ENCODE measurements at regions not wholly inside any gene's neighbourhood (a gene's known extent, or its start where the extent isn't known, plus 50 kb on each side); places are given as distances from the start of the nearest gene placed in this dataset.

GRCh38 chr13:73157031-73157430, 98.2 kb downstream of the KLF5 start:
- ATAC-seq: no peak

DNA sequence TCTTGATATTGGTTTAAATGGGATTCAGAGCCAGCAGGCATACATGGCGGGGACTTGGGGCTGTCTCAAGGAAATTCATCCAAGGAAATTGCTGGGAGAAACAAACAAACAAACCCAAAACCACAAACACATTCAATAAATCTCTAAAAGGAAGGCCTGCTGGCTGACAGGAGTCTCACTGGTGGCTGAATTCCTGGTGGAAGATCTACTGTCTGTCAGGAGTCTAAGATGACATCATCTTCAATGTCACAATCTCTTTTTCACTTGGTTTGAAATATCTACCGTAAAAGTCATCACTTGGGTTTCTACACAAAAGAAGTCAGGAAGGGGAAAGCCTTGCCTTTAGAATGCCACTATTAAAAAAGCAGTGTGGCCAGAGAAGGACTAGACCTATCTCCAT, 87.9 kb downstream of the KLF5 start:
- TF ChIP-seq TCF4 (CRISPR knock-in tag; IDR thresholded peaks at IDR 0.05; ENCODE audit: borderline replicate concordance): no peak
- ATAC-seq: no peak

More at GRCh38 chr13:73157031-73157430, 98.2 kb downstream of the KLF5 start:
- TF ChIP-seq ZC3H10 (CRISPR knock-in tag; IDR thresholded peaks at IDR 0.05) (no peak), ZNF70 (CRISPR knock-in tag; IDR thresholded peaks at IDR 0.05) (no peak), ARNTL (CRISPR knock-in tag; IDR thresholded peaks at IDR 0.05; ENCODE audit: borderline replicate concordance, low read depth) (no peak), TCF4 (CRISPR knock-in tag; IDR thresholded peaks at IDR 0.05; ENCODE audit: borderline replicate concordance) (no peak), CSDC2 (CRISPR knock-in tag; IDR thresholded peaks at IDR 0.05) (no peak), ZNF8 (CRISPR knock-in tag; IDR thresholded peaks at IDR 0.05) (no peak), BACH2 (CRISPR knock-in tag; IDR thresholded peaks at IDR 0.05; ENCODE audit: borderline replicate concordance) (no peak), CREB5 (CRISPR knock-in tag; IDR thresholded peaks at IDR 0.05; ENCODE audit: low read depth) (no peak), ZNF565 (CRISPR knock-in tag; conservative IDR thresholded peaks at IDR 0.05; ENCODE audit: low read depth) (no peak), SNAI2 (CRISPR knock-in tag; IDR thresholded peaks at IDR 0.05) (no peak)
- TF ChIP-seq, protein P1, sequence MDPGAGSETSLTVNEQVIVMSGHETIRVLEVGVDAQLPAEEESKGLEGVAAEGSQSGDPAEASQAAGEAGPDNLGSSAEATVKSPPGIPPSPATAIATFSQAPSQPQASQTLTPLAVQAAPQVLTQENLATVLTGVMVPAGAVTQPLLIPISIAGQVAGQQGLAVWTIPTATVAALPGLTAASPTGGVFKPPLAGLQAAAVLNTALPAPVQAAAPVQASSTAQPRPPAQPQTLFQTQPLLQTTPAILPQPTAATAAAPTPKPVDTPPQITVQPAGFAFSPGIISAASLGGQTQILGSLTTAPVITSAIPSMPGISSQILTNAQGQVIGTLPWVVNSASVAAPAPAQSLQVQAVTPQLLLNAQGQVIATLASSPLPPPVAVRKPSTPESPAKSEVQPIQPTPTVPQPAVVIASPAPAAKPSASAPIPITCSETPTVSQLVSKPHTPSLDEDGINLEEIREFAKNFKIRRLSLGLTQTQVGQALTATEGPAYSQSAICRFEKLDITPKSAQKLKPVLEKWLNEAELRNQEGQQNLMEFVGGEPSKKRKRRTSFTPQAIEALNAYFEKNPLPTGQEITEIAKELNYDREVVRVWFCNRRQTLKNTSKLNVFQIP (CRISPR knock-in tag; IDR thresholded peaks at IDR 0.05; ENCODE audit: borderline replicate concordance, low read depth): no peak
- TF ChIP-seq, protein P2, sequence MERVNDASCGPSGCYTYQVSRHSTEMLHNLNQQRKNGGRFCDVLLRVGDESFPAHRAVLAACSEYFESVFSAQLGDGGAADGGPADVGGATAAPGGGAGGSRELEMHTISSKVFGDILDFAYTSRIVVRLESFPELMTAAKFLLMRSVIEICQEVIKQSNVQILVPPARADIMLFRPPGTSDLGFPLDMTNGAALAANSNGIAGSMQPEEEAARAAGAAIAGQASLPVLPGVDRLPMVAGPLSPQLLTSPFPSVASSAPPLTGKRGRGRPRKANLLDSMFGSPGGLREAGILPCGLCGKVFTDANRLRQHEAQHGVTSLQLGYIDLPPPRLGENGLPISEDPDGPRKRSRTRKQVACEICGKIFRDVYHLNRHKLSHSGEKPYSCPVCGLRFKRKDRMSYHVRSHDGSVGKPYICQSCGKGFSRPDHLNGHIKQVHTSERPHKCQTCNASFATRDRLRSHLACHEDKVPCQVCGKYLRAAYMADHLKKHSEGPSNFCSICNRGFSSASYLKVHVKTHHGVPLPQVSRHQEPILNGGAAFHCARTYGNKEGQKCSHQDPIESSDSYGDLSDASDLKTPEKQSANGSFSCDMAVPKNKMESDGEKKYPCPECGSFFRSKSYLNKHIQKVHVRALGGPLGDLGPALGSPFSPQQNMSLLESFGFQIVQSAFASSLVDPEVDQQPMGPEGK (CRISPR knock-in tag; IDR thresholded peaks at IDR 0.05; ENCODE audit: borderline replicate concordance): no peak

GRCh38 chr13:73142071-73142470, 83.3 kb downstream of the KLF5 start:
- TF ChIP-seq ZFP3 (CRISPR knock-in tag; IDR thresholded peaks at IDR 0.05) (no peak), ZC3H10 (CRISPR knock-in tag; IDR thresholded peaks at IDR 0.05) (no peak), TOX (CRISPR knock-in tag; IDR thresholded peaks at IDR 0.05; ENCODE audit: borderline replicate concordance) (no peak), OSR1 (CRISPR knock-in tag; IDR thresholded peaks at IDR 0.05) (no peak), BACH2 (CRISPR knock-in tag; IDR thresholded peaks at IDR 0.05; ENCODE audit: borderline replicate concordance) (no peak), ISL1 (CRISPR knock-in tag; IDR thresholded peaks at IDR 0.05) (no peak), SNAI2 (CRISPR knock-in tag; IDR thresholded peaks at IDR 0.05) (no peak), TCF4 (CRISPR knock-in tag; IDR thresholded peaks at IDR 0.05; ENCODE audit: borderline replicate concordance) (no peak), ESRRG (CRISPR knock-in tag; IDR thresholded peaks at IDR 0.05) (no peak), CSDC2 (CRISPR knock-in tag; IDR thresholded peaks at IDR 0.05) (no peak), ARNTL (CRISPR knock-in tag; IDR thresholded peaks at IDR 0.05; ENCODE audit: borderline replicate concordance, low read depth) (no peak), ZNF565 (CRISPR knock-in tag; conservative IDR thresholded peaks at IDR 0.05; ENCODE audit: low read depth) (no peak), ZNF8 (CRISPR knock-in tag; IDR thresholded peaks at IDR 0.05) (no peak), GLIS3 (CRISPR knock-in tag; IDR thresholded peaks at IDR 0.05) (no peak), PPARA (CRISPR knock-in tag; IDR thresholded peaks at IDR 0.05; ENCODE audit: borderline replicate concordance) (no peak), RARB (CRISPR knock-in tag; IDR thresholded peaks at IDR 0.05) (no peak), CREB5 (CRISPR knock-in tag; IDR thresholded peaks at IDR 0.05; ENCODE audit: low read depth) (no peak)
- TF ChIP-seq, protein P3, sequence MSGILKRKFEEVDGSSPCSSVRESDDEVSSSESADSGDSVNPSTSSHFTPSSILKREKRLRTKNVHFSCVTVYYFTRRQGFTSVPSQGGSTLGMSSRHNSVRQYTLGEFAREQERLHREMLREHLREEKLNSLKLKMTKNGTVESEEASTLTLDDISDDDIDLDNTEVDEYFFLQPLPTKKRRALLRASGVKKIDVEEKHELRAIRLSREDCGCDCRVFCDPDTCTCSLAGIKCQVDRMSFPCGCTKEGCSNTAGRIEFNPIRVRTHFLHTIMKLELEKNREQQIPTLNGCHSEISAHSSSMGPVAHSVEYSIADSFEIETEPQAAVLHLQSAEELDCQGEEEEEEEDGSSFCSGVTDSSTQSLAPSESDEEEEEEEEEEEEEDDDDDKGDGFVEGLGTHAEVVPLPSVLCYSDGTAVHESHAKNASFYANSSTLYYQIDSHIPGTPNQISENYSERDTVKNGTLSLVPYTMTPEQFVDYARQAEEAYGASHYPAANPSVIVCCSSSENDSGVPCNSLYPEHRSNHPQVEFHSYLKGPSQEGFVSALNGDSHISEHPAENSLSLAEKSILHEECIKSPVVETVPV (CRISPR knock-in tag; IDR thresholded peaks at IDR 0.05): no peak
- TF ChIP-seq, protein P4, sequence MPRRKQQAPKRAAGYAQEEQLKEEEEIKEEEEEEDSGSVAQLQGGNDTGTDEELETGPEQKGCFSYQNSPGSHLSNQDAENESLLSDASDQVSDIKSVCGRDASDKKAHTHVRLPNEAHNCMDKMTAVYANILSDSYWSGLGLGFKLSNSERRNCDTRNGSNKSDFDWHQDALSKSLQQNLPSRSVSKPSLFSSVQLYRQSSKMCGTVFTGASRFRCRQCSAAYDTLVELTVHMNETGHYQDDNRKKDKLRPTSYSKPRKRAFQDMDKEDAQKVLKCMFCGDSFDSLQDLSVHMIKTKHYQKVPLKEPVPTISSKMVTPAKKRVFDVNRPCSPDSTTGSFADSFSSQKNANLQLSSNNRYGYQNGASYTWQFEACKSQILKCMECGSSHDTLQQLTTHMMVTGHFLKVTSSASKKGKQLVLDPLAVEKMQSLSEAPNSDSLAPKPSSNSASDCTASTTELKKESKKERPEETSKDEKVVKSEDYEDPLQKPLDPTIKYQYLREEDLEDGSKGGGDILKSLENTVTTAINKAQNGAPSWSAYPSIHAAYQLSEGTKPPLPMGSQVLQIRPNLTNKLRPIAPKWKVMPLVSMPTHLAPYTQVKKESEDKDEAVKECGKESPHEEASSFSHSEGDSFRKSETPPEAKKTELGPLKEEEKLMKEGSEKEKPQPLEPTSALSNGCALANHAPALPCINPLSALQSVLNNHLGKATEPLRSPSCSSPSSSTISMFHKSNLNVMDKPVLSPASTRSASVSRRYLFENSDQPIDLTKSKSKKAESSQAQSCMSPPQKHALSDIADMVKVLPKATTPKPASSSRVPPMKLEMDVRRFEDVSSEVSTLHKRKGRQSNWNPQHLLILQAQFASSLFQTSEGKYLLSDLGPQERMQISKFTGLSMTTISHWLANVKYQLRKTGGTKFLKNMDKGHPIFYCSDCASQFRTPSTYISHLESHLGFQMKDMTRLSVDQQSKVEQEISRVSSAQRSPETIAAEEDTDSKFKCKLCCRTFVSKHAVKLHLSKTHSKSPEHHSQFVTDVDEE (CRISPR knock-in tag; IDR thresholded peaks at IDR 0.05): no peak
- TF ChIP-seq, protein P2 (CRISPR knock-in tag; IDR thresholded peaks at IDR 0.05; ENCODE audit: borderline replicate concordance): no peak
- ATAC-seq: no peak; the same call in 2 of the 3 replicates
